HG03521 (cell line): ENCODE measurements at regions not wholly inside any gene's neighbourhood (a gene's known extent, or its start where the extent isn't known, plus 50 kb on each side); places are given as distances from the start of the nearest gene placed in this dataset.
A peak's percentile ranks its signal among the peaks of the same experiment; 100 is the strongest.

Source experiments
- ATAC-seq: cut with Tn5 transposase; IDR thresholded peaks from one replicate; pipeline ENCODE4 v1.9.1; 2021; ENCODE audit warnings: mild to moderate bottlenecking, moderate library complexity; ENCODE audit not compliant: unreplicated experiment

DNA sequence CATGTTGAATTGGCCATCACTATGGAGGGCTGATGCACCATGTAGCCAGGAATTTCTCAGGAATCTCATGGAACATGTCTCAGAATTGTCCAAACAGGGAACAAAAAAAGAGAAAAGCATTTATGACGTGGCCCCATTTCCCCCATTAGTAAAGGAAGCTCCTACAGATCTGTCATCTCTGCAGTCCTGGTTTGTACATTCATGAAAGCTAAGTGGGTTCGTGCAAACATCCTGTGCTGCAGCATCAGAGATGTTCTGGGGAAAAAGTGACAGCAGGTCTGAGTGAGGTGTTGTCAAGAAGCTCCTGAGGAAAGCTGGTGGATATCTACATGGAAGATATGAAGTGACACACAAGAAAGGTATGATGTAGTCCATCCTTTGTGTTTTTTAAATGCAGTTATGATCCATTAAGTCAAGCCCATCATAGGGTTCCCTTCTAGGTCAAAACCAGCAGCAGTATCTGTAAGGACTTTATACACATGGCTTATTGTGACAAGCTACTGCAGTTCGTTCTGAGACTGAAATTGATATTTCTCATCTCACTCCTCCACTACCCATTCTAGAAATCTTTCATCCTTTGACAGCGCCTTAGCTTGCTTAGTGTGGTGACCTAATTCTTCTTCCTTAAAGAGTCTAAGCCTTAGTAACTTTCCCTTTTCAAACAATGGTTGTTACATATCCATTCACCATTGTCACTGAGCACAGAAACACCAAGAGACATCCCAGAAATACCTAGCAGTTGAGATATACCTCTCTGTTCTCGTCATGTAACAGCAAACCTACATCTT lies 200.0 kb upstream of the TCF21 start:
- ATAC-seq, result no peak

DNA sequence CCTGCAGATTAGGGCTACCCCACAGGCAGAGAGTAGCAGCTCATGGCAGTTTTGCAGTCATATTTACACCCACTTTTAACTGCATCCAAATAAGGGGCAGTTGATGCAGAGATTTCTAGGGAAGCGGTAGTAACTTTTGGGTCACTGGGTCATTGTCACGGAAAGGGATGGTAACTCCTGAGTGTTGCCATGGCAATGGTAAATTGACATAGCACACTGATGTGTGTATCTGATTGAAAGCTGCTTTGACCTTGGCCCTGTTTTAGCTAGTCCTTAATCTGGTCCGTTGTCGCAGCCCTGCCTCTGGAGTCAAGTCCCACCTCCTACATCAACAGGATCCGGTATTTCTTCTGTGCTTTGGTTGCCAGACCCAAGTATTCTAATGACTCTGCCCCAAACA lies 199.1 kb upstream of the TCF21 start:
- ATAC-seq, result no peak

DNA sequence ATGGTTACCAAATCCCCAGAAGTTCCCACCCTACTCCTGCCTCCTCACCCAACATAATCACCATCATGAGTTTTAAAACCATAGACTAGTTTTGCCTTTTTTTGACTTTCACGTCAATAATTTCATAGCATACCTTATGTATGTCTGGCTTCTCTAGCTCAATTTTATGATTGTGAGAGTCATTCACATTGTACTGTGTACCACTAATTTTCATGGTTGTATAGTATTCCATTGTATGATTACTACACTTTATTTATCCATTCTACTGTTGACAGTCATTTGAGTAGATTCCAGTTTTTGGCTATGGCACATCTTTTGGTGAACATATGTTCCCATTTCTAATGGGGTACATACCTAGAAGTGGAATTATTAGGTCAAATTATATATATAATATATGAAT lies 195.3 kb upstream of the TCF21 start:
- no peak for ATAC-seq

DNA sequence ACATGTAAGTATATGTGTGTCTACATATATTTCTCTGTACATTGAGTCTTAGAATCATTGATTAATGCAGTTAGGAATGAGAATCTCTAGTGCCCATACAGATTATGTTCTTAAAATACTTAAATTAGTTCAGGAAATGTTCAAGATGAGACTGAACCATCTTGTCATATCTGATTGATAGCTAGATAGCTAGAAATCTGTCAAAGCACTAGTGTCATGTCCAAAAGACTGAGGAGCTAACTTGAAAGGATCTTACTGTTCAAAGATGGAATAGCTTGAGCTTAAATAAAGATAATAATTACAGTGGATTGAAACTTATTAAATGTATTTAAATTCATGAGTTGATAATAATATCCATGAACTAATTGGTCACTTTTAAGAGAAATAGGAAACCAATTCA lies 191.7 kb upstream of the TCF21 start:
- no peak for ATAC-seq

DNA sequence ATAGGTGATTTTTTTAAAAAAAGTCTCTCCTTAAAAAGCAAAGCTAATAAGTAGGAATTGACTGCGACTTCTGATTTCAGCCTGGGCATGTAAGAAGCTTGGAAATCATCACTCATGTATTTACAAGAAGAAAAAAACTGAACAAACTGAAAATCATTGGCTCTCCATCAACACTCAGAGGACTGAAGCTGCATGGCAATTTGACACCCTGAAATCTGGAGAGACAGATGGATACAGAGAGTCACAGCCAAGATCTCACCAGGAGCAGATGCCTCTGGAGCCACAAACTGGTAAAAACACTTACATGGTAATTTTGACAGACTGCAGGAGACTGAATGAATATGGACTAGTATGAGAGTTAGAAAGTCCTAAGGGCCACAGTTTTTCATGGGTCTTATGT lies 191.2 kb upstream of the TCF21 start:
- ATAC-seq, result no peak

DNA sequence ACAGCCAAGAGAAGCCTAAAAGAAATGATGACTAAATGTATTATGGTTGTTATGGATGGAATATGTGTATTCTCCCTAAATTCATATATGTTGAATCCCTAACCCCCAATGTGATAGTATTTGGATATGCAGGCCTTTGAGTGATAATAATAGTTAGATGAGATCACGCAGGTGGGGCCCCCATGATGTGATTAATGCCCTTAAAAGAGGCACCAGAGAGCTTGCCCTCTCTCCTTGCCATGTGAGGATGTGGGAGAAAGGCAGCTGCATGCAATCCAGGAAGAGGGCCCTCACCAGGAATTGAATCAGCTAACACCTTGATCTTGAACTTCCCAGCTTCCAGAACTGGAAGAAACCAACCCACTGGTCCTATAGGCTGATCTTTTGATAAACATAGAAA lies 190.6 kb upstream of the TCF21 start:
- no peak for ATAC-seq

DNA sequence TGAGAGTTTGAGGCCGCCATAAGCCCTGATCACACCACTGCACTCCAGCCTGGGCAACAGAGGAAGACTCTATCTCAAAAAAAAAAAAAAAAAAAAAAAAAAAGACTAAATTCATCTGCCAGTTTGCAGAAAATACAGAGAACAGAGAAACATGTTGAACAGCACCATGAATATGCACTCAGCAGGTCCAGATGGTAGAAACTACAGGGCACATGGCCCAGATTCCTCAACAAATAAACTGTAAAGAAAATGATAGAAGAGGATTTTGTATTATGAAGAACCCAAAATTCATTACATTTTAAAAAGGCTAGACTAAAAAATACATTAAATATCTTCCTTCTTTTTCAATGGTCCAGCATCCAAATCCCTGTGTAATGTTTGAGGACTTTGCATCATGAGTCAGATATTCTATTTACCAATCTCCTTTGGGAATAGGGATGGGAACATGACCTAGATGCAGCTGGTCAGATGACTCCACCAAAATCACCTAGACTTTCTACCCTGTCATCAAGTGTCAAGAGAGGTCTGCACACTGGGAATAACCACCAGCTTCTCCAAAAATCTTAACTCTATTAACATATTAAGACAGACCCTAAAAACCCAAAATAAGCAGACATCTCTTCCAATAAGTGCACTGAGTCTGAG lies 189.1 kb upstream of the TCF21 start:
- ATAC-seq, result no peak

DNA sequence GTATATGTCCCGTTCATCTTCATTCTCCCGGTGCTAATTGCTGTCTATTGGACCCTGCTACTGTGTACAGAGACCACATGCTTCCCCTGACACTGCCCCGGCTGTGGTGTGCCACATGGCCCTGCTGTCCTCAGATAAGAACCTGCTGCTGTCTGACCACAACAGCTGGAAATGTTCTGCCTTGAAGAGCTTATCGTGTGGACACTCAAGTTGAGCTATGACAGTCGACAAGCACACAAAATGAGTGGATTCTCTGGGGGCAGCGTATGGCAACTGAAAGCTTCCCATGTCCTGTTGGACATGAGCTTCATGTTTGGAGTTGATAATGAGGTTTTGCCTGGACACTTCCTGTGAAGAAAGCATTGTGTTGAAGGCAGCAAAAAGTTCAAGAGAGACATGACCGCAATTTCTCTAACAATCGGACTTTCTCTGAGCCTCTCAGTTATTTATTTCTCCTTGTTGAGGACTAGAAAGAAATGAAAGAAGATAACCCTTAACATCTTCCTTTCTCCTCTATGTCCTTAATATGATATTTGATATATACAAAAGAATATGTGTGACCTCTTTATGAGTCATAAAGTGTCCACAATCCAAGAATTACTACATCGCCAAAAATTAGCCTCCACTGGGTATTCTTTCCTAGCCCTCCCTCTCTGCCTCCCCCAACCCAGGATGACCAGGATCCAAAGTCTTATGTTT lies 187.1 kb upstream of the TCF21 start:
- no peak for ATAC-seq

DNA sequence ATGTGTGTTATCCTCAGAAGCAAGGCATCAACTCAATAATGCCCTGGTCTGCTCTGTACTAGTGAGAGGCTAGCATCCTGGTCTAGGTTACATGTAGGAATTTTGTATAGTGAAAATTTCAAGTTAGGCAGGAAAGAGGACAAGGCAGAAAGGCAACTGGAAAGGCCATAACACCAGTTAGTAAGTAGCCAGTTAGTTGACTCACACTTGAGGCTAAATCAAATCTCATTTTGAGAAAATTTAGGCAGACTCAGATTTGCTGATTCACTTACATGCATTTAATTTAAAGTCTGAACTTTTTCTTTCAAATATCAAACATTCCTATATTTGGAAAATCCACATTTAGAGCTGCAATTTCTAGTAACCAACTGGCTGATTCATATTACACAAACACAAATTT lies 184.5 kb upstream of the TCF21 start:
- ATAC-seq, result no peak

DNA sequence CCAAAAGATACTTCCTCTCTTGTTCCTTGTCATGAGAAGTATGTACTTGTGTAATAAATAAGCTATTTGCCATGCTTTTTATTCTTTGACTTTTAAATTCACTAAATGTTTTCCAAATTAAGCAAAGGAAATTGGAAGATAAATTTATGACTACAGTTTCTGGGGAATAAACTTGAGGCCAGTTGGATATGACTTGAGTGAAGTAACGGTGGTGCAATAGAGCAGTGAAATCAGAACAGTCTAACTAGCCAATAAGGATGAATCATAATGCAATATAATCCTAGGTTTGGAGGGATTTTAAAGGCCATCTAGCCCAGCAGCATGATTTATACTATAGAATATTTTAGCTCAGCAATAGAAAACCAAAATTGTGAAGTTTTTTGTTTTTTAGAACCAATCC lies 183.8 kb upstream of the TCF21 start:
- no peak for ATAC-seq

DNA sequence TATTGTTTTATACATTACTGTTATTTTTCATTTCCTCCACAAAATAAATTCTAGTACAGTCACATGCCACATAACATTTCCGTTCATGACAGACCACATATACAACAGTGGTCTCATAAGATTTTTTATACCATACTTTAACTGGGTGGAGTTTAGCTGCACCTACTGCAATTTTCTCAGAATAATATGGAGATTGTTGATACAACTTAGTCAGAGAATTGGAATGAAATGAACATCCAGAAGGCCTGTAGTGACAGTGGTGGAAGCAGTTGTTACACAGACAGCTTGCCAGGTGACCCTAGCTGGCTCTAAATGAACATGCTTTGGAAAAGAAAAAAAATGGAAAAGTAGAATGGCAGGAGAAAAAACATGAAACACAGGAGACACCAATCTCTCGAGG lies 183.2 kb upstream of the TCF21 start:
- no peak for ATAC-seq

DNA sequence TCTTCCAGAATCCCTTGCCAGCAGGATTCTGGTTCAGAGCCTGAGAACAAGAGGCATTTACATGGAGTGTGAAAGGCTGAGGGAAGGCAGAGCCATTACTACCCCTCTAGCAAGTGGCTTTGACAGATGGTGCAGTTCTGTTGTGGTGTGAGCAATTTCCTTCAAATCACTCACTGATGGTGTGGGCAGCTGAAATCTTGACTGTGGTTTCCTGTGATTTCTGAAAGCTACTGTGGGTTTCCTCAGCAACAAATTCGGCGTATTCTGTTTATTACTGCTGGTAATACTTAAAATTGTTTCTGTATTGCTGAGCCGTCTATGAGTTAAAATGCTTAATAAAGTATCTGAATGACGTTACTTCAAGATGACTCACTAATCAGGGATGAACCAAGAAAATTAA lies 181.5 kb upstream of the TCF21 start:
- ATAC-seq, result peak; percentile 77

DNA sequence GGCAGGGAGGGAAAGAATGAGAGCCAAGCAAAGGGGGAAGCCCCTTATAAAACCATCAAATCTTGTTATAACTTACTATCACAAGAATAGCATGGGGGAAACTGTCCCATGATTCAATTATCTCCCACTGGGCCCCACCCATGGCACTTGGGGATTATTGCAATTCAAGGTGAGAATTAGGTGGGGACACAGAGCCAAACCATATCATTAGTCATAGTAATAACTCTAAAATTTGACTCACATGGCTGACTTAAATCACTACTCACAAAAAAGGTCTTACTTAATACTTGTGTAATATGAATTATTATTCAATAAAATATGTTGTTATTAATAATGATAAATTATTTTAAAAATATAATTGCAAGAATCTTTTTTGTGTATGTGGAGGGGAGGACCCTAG lies 178.1 kb upstream of the TCF21 start:
- no peak for ATAC-seq

DNA sequence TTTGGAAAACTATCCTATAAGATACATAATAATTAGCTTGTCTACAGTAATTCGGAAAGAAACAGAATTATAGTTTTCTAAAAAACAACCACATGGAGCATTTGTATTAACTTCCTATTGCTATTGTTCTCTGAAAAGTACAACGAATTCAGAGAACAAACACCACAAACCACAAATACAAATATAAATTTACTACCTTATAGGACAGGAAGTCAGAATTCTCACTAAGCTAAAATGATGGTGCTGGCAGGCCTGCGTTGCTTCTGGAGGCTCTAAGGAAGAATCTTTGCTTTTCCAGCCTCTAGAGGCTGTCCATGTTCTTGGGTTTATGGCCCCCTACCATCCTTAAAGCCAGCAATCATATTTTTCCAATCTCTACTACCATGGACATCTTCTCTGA lies 173.6 kb upstream of the TCF21 start:
- ATAC-seq, result no peak

DNA sequence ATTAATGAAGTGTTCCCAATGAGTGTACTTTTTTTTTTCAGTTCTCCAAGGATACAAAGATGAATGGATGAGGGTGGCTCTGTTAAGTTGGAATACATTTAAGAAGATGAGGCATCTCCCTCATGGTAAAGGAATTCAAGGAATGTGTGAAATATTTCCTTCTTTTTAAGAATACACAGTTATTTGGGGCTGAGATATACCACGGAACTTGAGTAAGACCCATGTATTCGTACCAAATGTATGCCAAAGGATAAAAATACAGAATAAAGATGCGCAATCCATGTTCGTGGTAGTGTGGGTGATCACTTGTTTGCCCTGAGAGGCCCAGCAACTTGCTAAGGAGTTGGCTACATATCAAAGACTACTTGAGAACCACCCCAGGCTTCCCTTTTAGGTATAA lies 164.2 kb upstream of the TCF21 start:
- ATAC-seq, result no peak

DNA sequence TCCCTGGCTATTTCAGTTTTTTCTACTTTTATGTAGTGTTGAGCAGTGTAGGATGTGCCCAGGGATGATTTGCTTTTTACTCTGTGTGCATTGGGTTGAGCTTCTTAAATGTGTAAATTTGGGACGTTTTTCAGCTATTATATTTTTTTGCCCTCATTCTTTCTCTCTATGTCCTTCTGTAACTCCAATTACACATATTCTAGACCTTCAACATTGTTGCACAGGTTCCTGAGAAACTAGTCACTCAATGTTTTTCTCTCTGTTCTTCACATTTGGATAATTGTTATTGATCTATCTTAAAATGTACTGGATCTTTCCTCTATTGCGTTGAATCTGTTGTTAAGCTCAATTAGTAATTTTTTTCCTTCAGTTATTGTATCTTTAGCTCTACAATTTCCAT lies 162.7 kb upstream of the TCF21 start:
- no peak for ATAC-seq

DNA sequence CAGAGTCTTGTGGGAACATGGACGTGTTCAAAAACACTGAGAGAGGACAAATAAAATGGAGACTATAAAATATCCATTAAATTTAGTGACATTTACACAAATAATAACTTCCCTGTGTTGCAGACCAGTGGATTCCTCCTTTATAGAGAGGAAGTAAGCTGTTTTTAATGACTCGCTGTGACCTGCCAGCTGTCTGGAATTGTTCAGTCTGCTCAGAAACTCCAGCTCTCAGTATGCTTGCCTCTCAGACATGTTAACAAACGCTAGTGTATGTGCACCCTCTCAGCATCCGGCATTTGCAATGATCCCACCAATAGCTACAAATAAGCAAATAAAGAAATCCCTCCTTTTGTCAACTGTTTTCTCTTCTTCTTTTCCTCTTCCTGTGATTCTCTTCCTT lies 158.0 kb upstream of the TCF21 start:
- no peak for ATAC-seq

DNA sequence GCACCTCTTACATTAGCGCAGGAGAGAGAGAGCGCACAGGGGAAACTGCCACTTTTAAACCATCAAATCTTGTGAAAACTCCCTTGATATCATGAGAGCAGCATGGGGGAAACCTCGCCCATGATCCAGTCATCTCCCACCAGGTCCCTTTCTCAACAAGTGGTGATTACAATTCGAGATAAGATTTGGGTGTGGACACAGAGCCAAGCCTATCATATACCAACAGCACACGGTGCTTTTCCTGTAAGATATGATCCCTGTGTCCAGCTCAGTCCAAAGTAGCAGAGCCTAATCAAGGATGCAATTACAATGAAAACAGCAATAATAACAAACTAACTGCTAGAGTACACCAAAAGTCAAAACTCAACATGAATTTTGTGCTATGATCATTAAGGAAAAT lies 148.7 kb upstream of the TCF21 start:
- no peak for ATAC-seq

DNA sequence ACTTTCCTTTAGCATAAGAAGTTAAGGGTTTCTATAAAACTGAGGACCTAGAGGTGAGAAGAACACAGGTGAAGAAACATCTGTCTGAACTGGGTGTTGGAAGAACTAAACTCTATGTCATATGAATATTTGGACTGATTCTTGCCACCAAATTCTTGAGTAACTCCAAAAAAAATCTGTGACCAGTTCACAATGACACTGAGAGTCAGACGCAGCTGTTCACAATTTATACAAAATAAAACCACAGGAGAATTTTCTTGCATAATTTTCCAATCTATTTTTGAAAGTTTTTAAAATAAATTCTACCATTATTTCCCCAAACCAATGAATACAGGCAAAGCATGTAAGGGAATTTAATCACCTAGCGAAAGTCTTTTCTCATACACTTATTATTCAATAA lies 148.1 kb upstream of the TCF21 start:
- no peak for ATAC-seq

DNA sequence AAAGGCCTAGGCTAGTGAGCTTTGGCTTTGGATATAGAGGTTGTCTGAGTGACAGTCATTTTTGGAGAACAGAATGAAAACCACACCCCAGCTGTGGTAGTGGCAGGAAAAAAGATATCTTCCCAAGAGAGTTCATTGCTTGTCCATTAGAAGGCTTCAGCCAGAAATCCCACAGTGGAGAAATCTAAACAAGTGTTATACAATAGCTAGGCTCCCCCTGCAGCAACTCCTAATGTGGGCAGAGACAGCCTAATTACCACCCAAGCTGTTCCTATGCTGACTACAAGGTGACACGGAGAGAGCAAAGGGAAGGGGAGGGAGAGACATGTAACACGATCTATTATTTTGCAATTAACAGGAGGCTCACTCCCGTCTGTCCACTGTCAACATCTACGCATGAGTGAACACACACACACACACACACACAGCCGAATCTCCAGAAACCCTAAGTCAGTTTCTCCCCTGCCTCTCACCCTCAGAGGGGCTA lies 147.5 kb upstream of the TCF21 start:
- ATAC-seq, result no peak

DNA sequence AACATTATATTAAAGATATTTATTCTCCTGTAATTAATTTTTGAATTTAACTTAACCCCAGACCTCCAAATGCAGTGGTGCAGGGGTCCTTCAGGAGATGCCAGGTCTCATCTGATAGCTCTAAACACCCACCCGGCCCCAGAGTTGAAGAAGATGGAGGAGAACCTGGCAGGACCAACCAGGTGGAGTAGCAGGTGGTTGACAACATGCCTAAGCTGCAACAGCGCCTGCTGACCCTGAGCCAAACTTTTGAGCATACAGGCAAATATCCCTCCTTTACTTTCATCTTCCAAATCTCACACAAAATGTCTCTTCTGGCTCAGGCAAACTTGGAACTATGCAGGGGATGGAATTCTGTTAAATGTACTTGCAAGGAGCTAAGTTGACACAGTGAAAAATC lies 145.3 kb upstream of the TCF21 start:
- ATAC-seq, result no peak

DNA sequence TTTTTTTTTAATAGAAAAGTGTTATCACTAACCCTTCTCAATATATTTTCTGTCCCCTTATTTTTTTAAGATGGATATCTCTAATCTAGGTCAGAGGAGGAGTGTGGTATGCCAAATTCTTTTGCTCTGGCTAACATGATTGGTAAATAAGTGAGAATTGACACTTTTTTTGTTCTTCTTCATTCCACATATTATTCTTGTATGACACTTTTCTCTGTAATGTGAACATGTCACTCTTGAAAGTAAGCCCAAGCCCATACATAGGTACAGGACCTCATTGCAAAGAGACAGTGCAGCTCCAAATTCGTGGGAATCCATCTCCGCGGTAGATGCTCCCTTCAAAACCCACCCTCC lies 142.5 kb upstream of the TCF21 start:
- no peak for ATAC-seq
